Tibial nerve (tissue), 4 donors: ENCODE measurements at regions not wholly inside any gene's neighbourhood (a gene's known extent, or its start where the extent isn't known, plus 50 kb on each side); places are given as distances from the start of the nearest gene placed in this dataset.
"Not testable (repeated sequence)": the region's sequence is repeated elsewhere in the genome, so short reads cannot be mapped to it uniquely, and the experiment has no call there.

Experiments
- DNase-seq, 2 donors: peaks; one replicate each; pipeline ENCODE4 v3.0.0-alpha.2; 2019; ENCODE audit warnings: low spot score in 2 of 2
- H3K27ac ChIP-seq, 4 donors: fragments of 200-600 bp; sonication (generic) in 3 of 4; one replicate each; pipeline ENCODE4 v1.5.1; 2017 to 2019; ENCODE audit warnings: mild to moderate bottlenecking in 1 of 4
- H3K27me3 ChIP-seq, 2 donors: fragments of 200-600 bp; sonication (generic) in 1 of 2; one replicate each; pipeline versions ENCODE4 v1.5.1 to v1.6.0; 2017 to 2019
- H3K36me3 ChIP-seq, 3 donors: fragments of 200-600 bp; sonication (generic); one replicate each; pipeline ENCODE4 v1.5.1; 2018 to 2019
- H3K4me1 ChIP-seq, 4 donors: fragments of 200-600 bp; sonication (generic) in 3 of 4; one replicate each; pipeline ENCODE4 v1.5.1; 2017 to 2019
- H3K4me3 ChIP-seq, 4 donors: fragments of 200-600 bp; sonication (generic) in 3 of 4; one replicate each; pipeline ENCODE4 v1.5.1; 2017 to 2019; ENCODE audit warnings: mild to moderate bottlenecking in 1 of 4, moderate library complexity in 1 of 4
- H3K9me3 ChIP-seq, 4 donors: fragments of 200-600 bp; sonication (generic) in 3 of 4; one replicate each; pipeline ENCODE4 v1.5.1; 2017 to 2019
- CTCF ChIP-seq, 5 experiments: fragments of 200-600 bp in 3 of 5; fragments of 450-650 bp in 2 of 5; sonication (generic) in 3 of 5; IDR thresholded peaks; one replicate each; pipeline ENCODE4 v1.5.1; 2016 to 2019; ENCODE audit warnings: antibody characterized with exemption in 5 of 5, mild to moderate bottlenecking in 3 of 5, moderate library complexity in 2 of 5
- EP300 ChIP-seq, 2 donors: sonication (generic); formaldehyde crosslinking; IDR thresholded peaks; one replicate each; pipeline ENCODE4 v1.6.1; 2017; ENCODE audit warnings: antibody characterized with exemption in 2 of 2, mild to moderate bottlenecking in 1 of 2
- POLR2A ChIP-seq, 2 donors: fragments of 450-650 bp; IDR thresholded peaks; one replicate each; pipeline ENCODE4 v1.6.1; 2017; ENCODE audit warnings: antibody characterized with exemption in 2 of 2, mild to moderate bottlenecking in 2 of 2, moderate library complexity in 2 of 2
- WGBS, 2 donors: methylation state at CpG; one replicate each; pipeline ENCODE4 v1.1.5; 2018; 5-methylcytosine and 5-hydroxymethylcytosine counted together

DNA sequence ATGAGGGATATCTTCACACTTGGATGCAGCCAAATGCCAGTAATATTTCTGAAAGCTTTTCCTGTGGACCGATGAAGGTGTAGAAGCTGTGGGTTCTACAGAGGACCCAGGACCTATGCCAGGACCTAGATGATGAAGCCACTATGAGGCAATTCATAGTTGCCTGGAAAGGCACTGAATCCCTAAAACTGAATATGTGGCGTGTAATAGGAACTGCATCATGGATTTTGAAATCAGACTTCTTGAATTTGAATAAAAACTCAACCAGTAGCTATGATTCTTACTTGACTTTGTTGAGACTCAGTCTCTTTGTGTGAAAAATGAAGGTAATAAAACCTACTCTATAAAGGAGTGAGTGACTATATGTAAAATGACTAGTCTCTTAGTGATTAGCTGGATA lies 89.9 kb upstream of the SGK1 start:
- WGBS, 2 donors: 91 to 93% methylated on average over 2 of the region's 2 CpGs
- TF ChIP-seq CTCF (IDR thresholded peaks at IDR 0.05) (no peak), POLR2A (IDR thresholded peaks at IDR 0.05) (no peak), EP300 (IDR thresholded peaks at IDR 0.05) (no peak)
- Histone ChIP-seq H3K36me3 (no peaks in the 10 kb centered on the region), H3K4me3 (no peak overlapping the region), H3K4me1 (no peaks in the 10 kb centered on the region), H3K27ac (no peak overlapping the region), H3K9me3 (peaks cover 0 to 7% (median 0%) of the 10 kb centered on the region in 4 donors), H3K27me3 (no peaks in the 10 kb centered on the region)
- no peak for DNase-seq

- no peaks in the 10 kb centered on the region for H3K4me1 ChIP-seq
- peaks cover 0 to 5% (median 0%) of the 10 kb centered on the region in 4 donors for H3K9me3 ChIP-seq
- no peak overlapping the region for H3K27ac ChIP-seq
- DNase-seq: no peak
- 81 to 95% methylated on average over 7 of the region's 7 CpGs for WGBS, 2 donors
- TF ChIP-seq POLR2A (IDR thresholded peaks at IDR 0.05) (no peak), EP300 (IDR thresholded peaks at IDR 0.05) (no peak), CTCF (IDR thresholded peaks at IDR 0.05) (no peak)
- H3K4me3 ChIP-seq: no peak overlapping the region
- H3K27me3 ChIP-seq: no peaks in the 10 kb centered on the region
- H3K36me3 ChIP-seq: no peaks in the 10 kb centered on the region
Measured at GRCh38 chr6:134406311-134406710, 88.4 kb upstream of the SGK1 start.

GRCh38 chr6:134405386-134406087 lies 87.6 kb upstream of the SGK1 start:
- no peak overlapping the region for H3K4me3 ChIP-seq
- no peaks in the 10 kb centered on the region for H3K36me3 ChIP-seq
- DNase-seq: no peak
- H3K4me1 ChIP-seq: no peaks in the 10 kb centered on the region
- no peak overlapping the region for H3K27ac ChIP-seq
- no peaks in the 10 kb centered on the region for H3K9me3 ChIP-seq
- H3K27me3 ChIP-seq: no peaks in the 10 kb centered on the region
- 81 to 85% methylated on average over 6 of the region's 6 CpGs for WGBS, 2 donors
- TF ChIP-seq POLR2A (IDR thresholded peaks at IDR 0.05) (no peak), CTCF (IDR thresholded peaks at IDR 0.05) (no peak), EP300 (IDR thresholded peaks at IDR 0.05) (no peak)

GRCh38 chr6:134403312-134403711 lies 85.4 kb upstream of the SGK1 start:
- not testable (repeated sequence) for DNase-seq, H3K4me1 ChIP-seq, H3K27me3 ChIP-seq, H3K27ac ChIP-seq, H3K9me3 ChIP-seq, H3K4me3 ChIP-seq, H3K36me3 ChIP-seq
- WGBS, 2 donors: 94 to 95% methylated on average over 10 of the region's 10 CpGs

DNA sequence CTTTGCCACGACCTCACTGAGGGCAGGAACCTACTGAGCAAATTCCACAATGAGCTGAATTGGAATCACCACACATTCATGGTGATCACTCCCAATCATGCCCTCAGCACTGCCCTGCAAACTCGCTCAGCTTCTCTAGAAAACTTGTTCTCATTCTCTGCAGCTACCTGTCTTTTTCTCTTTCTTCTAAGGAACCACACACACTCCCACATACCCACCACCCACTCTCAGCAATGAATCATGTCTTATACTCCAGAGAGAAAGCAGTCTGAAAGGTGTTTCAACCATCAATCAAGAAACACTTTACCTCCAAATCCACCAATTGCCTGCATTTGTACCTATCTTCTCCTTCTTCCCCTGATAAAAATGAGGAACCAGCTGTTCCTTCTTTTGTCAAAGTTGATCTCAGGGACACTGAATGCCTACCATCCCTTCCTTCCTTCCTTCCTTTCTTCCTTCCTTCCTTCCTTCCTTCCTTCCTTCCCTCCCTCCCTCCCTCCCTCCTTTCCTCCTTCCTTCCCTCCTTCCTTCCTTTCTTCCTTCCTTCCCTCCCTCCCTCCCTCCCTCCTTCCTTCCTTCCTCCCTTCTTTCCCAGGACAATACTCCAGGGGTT lies 84.6 kb upstream of the SGK1 start:
- Histone ChIP-seq H3K9me3 (no peaks in the 10 kb centered on the region), H3K4me1 (no peaks in the 10 kb centered on the region), H3K27ac (no peak overlapping the region), H3K27me3 (no peaks in the 10 kb centered on the region), H3K36me3 (no peaks in the 10 kb centered on the region), H3K4me3 (no peak overlapping the region)
- 80 to 81% methylated on average over 2 of the region's 2 CpGs for WGBS, 2 donors
- TF ChIP-seq POLR2A (IDR thresholded peaks at IDR 0.05): no peak
- no peak for TF ChIP-seq CTCF (IDR thresholded peaks at IDR 0.05)
- no peak for TF ChIP-seq EP300 (IDR thresholded peaks at IDR 0.05)
- no peak for DNase-seq
